Fibroblast of pulmonary artery (primary cell): ENCODE measurements at regions not wholly inside any gene's neighbourhood (a gene's known extent, or its start where the extent isn't known, plus 50 kb on each side); places are given as distances from the start of the nearest gene placed in this dataset.
"Not testable (repeated sequence)": the region's sequence is repeated elsewhere in the genome, so short reads cannot be mapped to it uniquely, and the experiment has no call there.

Experiments
- DNase-seq: peaks from one replicate; pipeline ENCODE4 v3.0.0-alpha.2; 2010; ENCODE audit warnings: low read depth
- H3K4me3 ChIP-seq: replicated peaks from 2 replicates; pipeline ENCODE4 v1.5.1; 2011; ENCODE audit warnings: low read depth, mild to moderate bottlenecking, control low read depth, low read length, moderate library complexity
- TF ChIP-seq, protein P1 (sequence below): IDR thresholded peaks from 2 replicates; pipeline ENCODE4 v1.5.1; 2011; ENCODE audit warnings: mild to moderate bottlenecking, control low read depth, low read length, inconsistent platforms; ENCODE audit errors: missing control alignments

DNA sequence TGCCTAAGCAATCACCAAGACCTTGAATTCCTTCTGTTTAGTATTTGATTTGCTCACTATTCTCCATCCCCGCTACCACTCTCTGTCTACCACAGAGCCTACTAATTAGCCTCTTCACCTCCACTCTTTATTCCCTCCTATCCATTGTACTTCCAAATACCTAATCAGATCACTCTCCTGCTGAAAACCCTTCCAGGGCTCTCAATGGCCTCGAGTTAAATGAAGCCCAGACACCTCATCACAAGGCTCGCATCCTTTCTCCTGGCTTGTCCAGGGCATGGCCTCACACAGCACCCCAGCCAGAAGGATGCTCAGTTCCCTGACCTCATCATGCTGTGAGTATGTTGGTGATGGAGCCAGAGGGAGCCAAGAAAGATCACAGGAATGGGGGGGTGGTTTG is 71.4 kb upstream of the PRMT8 start:
- DNase-seq: no peak
- H3K4me3 ChIP-seq: no peak overlapping the region
- TF ChIP-seq, protein P1, sequence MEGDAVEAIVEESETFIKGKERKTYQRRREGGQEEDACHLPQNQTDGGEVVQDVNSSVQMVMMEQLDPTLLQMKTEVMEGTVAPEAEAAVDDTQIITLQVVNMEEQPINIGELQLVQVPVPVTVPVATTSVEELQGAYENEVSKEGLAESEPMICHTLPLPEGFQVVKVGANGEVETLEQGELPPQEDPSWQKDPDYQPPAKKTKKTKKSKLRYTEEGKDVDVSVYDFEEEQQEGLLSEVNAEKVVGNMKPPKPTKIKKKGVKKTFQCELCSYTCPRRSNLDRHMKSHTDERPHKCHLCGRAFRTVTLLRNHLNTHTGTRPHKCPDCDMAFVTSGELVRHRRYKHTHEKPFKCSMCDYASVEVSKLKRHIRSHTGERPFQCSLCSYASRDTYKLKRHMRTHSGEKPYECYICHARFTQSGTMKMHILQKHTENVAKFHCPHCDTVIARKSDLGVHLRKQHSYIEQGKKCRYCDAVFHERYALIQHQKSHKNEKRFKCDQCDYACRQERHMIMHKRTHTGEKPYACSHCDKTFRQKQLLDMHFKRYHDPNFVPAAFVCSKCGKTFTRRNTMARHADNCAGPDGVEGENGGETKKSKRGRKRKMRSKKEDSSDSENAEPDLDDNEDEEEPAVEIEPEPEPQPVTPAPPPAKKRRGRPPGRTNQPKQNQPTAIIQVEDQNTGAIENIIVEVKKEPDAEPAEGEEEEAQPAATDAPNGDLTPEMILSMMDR: no peak

DNA sequence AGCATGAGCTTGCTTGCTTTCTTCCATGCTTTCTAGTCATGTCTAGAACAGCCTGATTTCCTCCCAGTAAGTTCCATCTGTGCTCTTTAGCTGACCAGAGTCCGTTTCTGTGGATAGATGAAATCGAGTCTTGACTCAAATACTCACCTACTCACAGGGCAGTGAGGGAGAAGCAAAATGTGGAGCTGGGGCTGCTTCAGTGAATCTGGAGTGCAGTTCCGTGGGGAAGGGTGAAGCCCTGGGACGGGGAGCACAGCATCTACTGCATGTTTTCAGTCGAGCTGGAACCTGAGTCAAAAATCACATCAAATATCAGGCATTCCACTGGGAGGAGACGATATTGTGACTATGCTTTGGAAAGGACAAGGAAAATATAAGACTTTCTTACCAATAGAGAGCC is 70.3 kb upstream of the PRMT8 start:
- TF ChIP-seq, protein P1: no peak
- DNase-seq: no peak
- no peak overlapping the region for H3K4me3 ChIP-seq

DNA sequence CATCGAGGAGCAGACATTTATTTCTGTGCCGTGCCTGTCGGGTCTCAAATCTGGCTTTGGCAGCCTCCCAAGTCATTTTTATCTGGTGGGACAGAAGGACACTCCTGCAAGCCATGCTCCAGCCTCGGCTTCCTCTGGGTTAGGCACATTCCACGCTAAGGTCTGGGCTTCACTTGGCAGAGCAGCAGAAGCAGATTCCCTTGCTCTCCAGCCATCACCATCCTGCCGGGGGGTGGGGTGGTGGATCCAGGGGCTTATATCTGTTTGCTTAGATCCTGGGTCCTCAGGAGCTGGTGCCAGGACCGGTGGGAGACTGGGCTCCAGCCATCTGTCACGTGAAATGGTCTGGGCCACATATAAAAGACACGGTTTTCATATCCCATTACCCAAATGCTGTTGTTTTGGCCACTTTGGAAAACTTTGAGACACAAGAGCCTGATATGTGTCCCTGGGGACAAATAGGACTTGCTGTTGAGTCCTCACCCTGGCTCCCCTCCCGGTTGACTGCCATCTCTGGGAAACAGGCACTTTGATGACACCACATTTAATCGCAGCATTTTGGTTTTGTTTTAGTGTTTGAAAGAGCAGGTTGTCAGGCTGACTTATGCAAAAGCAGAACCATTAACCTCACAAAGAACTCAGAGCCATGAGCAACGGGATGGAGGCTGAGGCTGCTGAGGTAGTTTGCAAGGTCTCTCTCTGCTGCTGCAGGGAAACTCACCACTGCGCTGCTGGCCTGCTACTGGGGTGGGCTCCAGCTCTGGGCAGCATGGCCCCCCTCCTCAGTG is 69.6 kb upstream of the PRMT8 start:
- DNase-seq: no peak
- TF ChIP-seq, protein P1: no peak

DNA sequence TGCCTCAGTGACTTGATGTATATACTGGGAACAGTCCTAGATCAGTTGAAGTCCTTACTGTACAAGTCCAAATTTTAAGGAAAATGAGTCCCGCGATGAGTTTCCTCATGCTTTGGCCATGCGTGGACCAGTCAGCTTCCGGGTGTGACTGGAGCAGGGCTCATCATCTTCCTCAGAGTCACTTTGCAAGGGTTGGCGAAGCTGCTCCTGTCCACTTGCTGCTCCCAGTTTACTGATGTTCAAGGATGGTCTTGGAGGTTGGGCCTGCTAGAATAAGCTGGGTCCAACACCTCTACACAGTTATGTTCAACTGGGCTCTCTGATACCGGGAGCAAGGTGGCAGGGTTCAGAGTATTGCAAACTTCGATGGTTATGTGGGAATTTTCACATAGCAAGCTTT is 66.2 kb upstream of the PRMT8 start:
- not testable (repeated sequence) for DNase-seq, H3K4me3 ChIP-seq

More for the DNA sequence above, 69.6 kb upstream of the PRMT8 start:
- no peak overlapping the region for H3K4me3 ChIP-seq

DNA sequence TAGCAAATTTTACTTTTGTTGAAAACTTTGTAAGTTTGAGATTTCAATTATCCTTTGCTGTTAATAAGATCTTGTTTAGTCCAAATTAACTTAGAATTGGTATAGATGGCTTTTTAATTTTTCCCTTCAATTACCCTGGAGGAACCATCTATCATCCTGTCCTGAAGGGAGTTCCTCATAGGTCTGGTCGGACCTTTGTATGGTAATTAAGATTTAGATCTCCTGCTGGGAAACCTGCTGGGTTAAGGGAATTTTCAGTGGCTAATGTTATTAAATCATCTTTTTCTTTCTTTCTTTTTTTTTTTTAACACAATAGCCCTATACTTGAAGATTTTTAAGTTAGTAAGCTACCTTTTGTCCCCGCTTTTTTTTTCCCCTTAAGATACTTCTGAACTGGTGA is 63.0 kb upstream of the PRMT8 start:
- no peak overlapping the region for H3K4me3 ChIP-seq
- DNase-seq: no peak
- TF ChIP-seq, protein P1: no peak

DNA sequence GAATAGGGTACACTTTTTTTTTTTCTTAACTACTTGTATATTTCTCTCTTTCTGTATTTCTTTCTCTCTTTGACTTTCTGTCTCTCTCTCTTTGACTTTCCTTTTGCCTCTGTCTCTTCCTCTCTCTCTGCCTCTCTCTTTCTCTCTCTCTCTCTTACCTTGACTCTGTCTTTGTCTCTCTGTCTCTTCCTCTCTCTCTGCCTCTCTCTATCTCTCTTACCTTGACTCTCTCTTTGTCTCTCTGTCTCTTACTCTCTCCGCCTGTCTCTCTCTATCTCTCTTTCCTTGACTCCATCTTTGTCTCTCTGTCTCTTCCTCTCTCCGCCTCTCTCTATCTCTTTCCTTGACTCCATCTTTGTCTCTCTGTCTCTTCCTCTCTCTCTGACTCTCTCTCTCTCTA is 62.4 kb upstream of the PRMT8 start:
- TF ChIP-seq, protein P1: no peak
- no peak for DNase-seq
- H3K4me3 ChIP-seq: no peak overlapping the region

DNA sequence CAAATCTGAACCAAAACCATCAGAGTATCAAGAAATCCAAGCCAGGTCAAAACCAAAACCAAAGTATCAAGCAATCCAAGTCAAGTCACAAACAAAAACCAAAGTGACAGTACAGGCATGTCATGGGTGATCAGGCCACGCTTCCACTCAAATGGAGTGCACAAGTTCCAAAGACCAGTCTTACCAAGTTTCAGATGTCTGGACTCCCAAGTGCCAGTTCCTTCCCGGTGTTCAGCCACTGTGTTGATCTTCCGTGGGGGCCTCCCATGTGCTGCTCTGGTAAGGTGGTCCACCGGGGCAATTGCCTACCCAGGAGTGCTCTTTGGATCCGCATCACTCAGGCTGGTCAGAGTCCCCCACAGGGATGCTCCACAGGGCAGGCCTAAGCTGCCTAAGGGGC is 61.5 kb upstream of the PRMT8 start:
- not testable (repeated sequence) for H3K4me3 ChIP-seq, DNase-seq

DNA sequence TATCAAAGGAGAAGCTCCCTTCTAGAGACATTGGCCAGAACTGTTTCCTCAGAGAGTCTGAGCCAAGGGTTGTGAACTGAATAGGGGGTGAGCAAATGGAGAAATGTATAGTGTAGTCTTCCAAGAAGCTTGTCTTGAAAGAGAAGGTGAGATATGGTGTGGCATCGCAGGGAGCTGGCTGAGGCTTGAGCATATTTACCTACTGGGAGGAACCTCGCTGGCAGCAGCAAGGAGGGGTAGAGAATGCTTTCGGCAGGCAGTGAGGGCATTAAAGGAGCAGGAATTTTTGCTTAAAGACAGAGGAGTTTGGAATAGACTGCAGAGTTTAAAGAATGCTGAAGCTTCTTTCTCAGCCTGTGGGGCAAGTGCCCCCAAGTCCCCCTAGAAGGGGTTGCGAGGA is 59.3 kb upstream of the PRMT8 start:
- DNase-seq: no peak
- TF ChIP-seq, protein P1: no peak

More for the DNA sequence above, 59.3 kb upstream of the PRMT8 start:
- H3K4me3 ChIP-seq: no peak overlapping the region
